ENCODE measurements at regions not wholly inside any gene's neighbourhood (a gene's known extent, or its start where the extent isn't known, plus 50 kb on each side); places are given as distances from the start of the nearest gene placed in this dataset.

DNA sequence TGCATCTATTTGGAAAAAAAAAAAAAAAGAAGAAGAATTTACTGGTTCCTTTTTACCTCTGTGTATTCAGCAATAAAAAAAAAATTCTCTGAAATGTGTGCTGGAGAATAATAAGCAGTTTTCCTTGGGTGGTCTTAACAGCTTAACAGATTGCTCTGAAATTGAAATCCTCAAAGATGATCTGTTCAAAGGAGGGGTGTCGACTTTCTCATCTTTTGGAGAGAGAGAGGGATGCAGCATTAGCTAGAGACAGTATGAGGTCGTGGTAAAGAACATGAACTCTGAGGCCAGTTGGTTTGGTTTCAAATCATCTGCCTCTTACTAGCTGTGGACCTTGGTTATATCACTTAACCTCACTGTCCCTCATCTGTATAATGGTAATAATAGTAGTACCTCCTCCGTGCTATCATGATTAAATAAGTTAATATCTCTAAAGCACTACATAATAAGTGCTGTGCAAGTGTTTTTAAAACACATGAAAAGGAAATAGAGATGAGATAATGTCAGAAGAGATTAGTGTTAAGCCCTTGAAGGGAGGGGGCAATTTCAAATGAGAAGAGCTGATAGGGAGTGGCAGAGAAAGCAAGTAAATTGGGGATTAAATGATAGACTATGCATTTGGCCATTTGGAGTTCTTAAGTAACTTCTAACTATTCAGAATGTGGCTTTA is 109.9 kb upstream of the LIMCH1 start:
- Histone ChIP-seq H3K4me1 (ENCODE audit: insufficient read depth, low read length, poor library complexity, severe bottlenecking) (no peaks in the 10 kb centered on the region), H3K79me2 (ENCODE audit: insufficient read depth, low read depth, low read length) (no peaks in the 10 kb centered on the region), H2AFZ (ENCODE audit: low read length) (no peak overlapping the region), H3K9me2 (ENCODE audit: insufficient read depth, low read length) (no peaks in the 10 kb centered on the region), H3K4me3 (ENCODE audit: low read depth, low read length, poor library complexity, severe bottlenecking) (no peak overlapping the region), H3K4me2 (ENCODE audit: low read length) (no peak overlapping the region), H3K9me3 (ENCODE audit: low read length) (no peaks in the 10 kb centered on the region), H3K36me3 (ENCODE audit: insufficient read depth, low read length) (no peaks in the 10 kb centered on the region), H3K27ac (ENCODE audit: low read depth, low read length, poor library complexity, severe bottlenecking) (no peak overlapping the region), H4K20me1 (ENCODE audit: insufficient read depth, low read length) (no peaks in the 10 kb centered on the region)
- ChIA-PET POLR2A (interaction anchor here (0.5 to 0.7 kb wide), 4 partner anchors 11 to 38 kb away, joined by 3 to 4 read pairs (median 4); no protein-coding TSS in a partner anchor), CTCF (ENCODE audit: unreplicated experiment) (no interaction called here)
- DNase-seq (ENCODE audit: low spot score), result no peak
- BruUV-seq (replicated peaks), result no TSS peak
- TF ChIP-seq, protein P1, sequence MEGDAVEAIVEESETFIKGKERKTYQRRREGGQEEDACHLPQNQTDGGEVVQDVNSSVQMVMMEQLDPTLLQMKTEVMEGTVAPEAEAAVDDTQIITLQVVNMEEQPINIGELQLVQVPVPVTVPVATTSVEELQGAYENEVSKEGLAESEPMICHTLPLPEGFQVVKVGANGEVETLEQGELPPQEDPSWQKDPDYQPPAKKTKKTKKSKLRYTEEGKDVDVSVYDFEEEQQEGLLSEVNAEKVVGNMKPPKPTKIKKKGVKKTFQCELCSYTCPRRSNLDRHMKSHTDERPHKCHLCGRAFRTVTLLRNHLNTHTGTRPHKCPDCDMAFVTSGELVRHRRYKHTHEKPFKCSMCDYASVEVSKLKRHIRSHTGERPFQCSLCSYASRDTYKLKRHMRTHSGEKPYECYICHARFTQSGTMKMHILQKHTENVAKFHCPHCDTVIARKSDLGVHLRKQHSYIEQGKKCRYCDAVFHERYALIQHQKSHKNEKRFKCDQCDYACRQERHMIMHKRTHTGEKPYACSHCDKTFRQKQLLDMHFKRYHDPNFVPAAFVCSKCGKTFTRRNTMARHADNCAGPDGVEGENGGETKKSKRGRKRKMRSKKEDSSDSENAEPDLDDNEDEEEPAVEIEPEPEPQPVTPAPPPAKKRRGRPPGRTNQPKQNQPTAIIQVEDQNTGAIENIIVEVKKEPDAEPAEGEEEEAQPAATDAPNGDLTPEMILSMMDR (conservative IDR thresholded peaks at IDR 0.05; ENCODE audit: low read length), result no peak
- TF ChIP-seq EZH2phosphoT487 (IDR thresholded peaks at IDR 0.05; ENCODE audit: borderline replicate concordance, low read depth, low read length), result no peak
- intact Hi-C loops (cut with micrococcal nuclease; ENCODE audit: unreplicated experiment), result no loop called here

DNA sequence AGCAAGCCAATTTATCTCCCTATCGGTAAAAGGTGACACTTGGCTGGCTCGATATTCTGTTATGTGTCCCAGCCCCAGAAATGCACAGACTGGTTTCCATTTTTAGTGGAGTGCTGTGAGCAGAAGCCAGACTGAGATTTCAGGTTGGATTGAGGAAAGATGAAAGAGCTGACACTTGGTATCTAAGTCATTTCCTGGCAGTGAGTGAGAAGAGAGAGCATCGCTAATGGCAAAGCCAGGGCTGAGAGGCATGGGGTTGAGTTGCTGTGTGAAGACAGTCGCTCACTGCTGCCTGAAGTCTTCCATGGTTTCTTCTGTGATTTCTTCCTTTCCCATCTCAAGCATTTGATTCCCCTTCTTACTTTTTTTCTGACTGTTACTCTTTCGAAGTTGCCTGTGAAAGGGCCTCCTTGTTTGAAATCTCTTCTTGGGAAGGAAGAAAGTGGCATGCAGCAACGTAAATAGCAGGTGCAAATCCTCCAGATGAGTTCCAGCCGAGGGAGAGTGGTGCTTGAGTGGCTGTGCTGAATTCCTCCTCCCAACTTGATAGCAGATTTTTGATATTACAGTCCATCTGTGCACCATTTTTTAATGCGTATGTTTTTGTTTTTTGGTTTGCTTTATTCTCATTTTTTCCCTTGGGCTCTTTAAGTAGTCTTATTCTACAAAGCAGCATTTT is 109.2 kb upstream of the LIMCH1 start:
- no peaks in the 10 kb centered on the region for H3K4me1 ChIP-seq (ENCODE audit: insufficient read depth, low read length, poor library complexity, severe bottlenecking)
- POLR2A ChIA-PET, result no interaction called here
- no TSS peak for BruUV-seq (replicated peaks)
- no peaks in the 10 kb centered on the region for H3K9me3 ChIP-seq (ENCODE audit: low read length)
- no peaks in the 10 kb centered on the region for H4K20me1 ChIP-seq (ENCODE audit: insufficient read depth, low read length)
- H3K36me3 ChIP-seq (ENCODE audit: insufficient read depth, low read length), result no peaks in the 10 kb centered on the region
- CTCF ChIA-PET (ENCODE audit: unreplicated experiment), result no interaction called here
- H3K9me2 ChIP-seq (ENCODE audit: insufficient read depth, low read length), result no peaks in the 10 kb centered on the region
- no peak overlapping the region for H2AFZ ChIP-seq (ENCODE audit: low read length)
- TF ChIP-seq, protein P1 (conservative IDR thresholded peaks at IDR 0.05; ENCODE audit: low read length), result no peak
- TF ChIP-seq EZH2phosphoT487 (IDR thresholded peaks at IDR 0.05; ENCODE audit: borderline replicate concordance, low read depth, low read length), result no peak
- no peak overlapping the region for H3K4me2 ChIP-seq (ENCODE audit: low read length)
- no peak for DNase-seq (ENCODE audit: low spot score)
- intact Hi-C loops (cut with micrococcal nuclease; ENCODE audit: unreplicated experiment), result no loop called here
- no peak overlapping the region for H3K27ac ChIP-seq (ENCODE audit: low read depth, low read length, poor library complexity, severe bottlenecking)
- no peaks in the 10 kb centered on the region for H3K79me2 ChIP-seq (ENCODE audit: insufficient read depth, low read depth, low read length)
- no peak overlapping the region for H3K4me3 ChIP-seq (ENCODE audit: low read depth, low read length, poor library complexity, severe bottlenecking)

DNA sequence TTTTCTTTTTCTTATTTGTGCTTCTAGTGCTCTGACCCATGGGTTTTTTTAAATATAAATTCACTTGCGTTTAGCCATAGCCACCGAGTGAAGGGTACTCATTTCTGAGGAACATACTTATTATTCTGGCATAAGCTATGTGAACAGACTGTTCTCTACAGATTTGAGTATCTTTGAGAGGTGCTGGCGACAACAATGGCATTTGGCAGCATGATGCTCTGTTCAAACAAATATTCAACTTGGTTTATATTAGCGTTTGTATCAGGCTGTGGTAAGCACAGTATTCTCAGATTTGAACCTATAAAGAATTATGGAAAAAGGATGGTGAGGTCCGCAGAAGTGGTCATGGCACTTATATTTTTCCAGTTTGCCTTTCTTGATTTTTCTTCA is 108.7 kb upstream of the LIMCH1 start:
- Histone ChIP-seq H3K4me3 (ENCODE audit: low read depth, low read length, poor library complexity, severe bottlenecking) (no peak overlapping the region), H3K27ac (ENCODE audit: low read depth, low read length, poor library complexity, severe bottlenecking) (no peak overlapping the region), H4K20me1 (ENCODE audit: insufficient read depth, low read length) (no peaks in the 10 kb centered on the region), H3K4me2 (ENCODE audit: low read length) (no peak overlapping the region), H3K9me3 (ENCODE audit: low read length) (no peaks in the 10 kb centered on the region), H3K9me2 (ENCODE audit: insufficient read depth, low read length) (no peaks in the 10 kb centered on the region), H2AFZ (ENCODE audit: low read length) (no peak overlapping the region), H3K36me3 (ENCODE audit: insufficient read depth, low read length) (no peaks in the 10 kb centered on the region), H3K4me1 (ENCODE audit: insufficient read depth, low read length, poor library complexity, severe bottlenecking) (no peaks in the 10 kb centered on the region), H3K79me2 (ENCODE audit: insufficient read depth, low read depth, low read length) (no peaks in the 10 kb centered on the region)
- TF ChIP-seq, protein P1 (conservative IDR thresholded peaks at IDR 0.05; ENCODE audit: low read length), result no peak
- no peak for TF ChIP-seq EZH2phosphoT487 (IDR thresholded peaks at IDR 0.05; ENCODE audit: borderline replicate concordance, low read depth, low read length)
- no peak for DNase-seq (ENCODE audit: low spot score)
- intact Hi-C loops (cut with micrococcal nuclease; ENCODE audit: unreplicated experiment), result no loop called here
- CTCF ChIA-PET (ENCODE audit: unreplicated experiment), result no interaction called here
- POLR2A ChIA-PET, result no interaction called here
- BruUV-seq (replicated peaks), result no TSS peak

Data from OCI-LY7 (cell line).